Activated CD8-positive, alpha-beta T cell treated with anti-CD3 and anti-CD28 coated beads for 36 hours (primary cell): ENCODE measurements at regions not wholly inside any gene's neighbourhood (a gene's known extent, or its start where the extent isn't known, plus 50 kb on each side); places are given as distances from the start of the nearest gene placed in this dataset.

Experiments used
- ATAC-seq: fragments of 200-7000 bp; cut with Tn5 transposase; one replicate; pipeline ENCODE4 v1.10.0; 2021; ENCODE audit warnings: mild to moderate bottlenecking, moderate library complexity
- CTCF ChIA-PET: fragments of 350-600 bp; sonication (Branson Sonifier 250); formaldehyde crosslinking; loops from one replicate; lab custom pipeline; 2021; ENCODE audit warnings: antibody characterized with exemption; lab: Charles Lee
- POLR2A ChIA-PET: fragments of 350-600 bp; sonication (Branson Sonifier 250); formaldehyde crosslinking; loops from one replicate; lab custom pipeline; 2021; ENCODE audit warnings: antibody characterized with exemption; lab: Charles Lee
- DNase-seq: peaks from one replicate; pipeline ENCODE4 v3.0.0-alpha.2; 2020
- H3K27ac Mint-ChIP-seq: one replicate; pipeline ENCODE4 v1.8.0; 2021; ENCODE audit warnings: mild to moderate bottlenecking, mixed read lengths
- H3K27me3 Mint-ChIP-seq: one replicate; pipeline ENCODE4 v1.8.0; 2021; ENCODE audit warnings: mixed read lengths
- H3K36me3 Mint-ChIP-seq: one replicate; pipeline ENCODE4 v1.8.0; 2021; ENCODE audit warnings: low read depth, mixed read lengths
- H3K4me1 Mint-ChIP-seq: one replicate; pipeline ENCODE4 v1.8.0; 2021; ENCODE audit warnings: low read depth, mixed read lengths
- H3K4me3 Mint-ChIP-seq: one replicate; pipeline ENCODE4 v1.8.0; 2021; ENCODE audit warnings: mild to moderate bottlenecking, moderate library complexity, mixed read lengths
- H3K9me3 Mint-ChIP-seq: one replicate; pipeline ENCODE4 v1.8.0; 2021; ENCODE audit warnings: mixed read lengths
- intact Hi-C: fragments of 100-400 bp; cut with micrococcal nuclease; formaldehyde crosslinking; loops from one replicate; pipeline ENCODE4 v1.10.0; 2022
- TF ChIP-seq, protein P1 (sequence below): fragments of 200-600 bp; IDR thresholded peaks from one replicate; pipeline ENCODE4 v1.8.0; 2022; ENCODE audit warnings: antibody characterized with exemption, mild to moderate bottlenecking

DNA sequence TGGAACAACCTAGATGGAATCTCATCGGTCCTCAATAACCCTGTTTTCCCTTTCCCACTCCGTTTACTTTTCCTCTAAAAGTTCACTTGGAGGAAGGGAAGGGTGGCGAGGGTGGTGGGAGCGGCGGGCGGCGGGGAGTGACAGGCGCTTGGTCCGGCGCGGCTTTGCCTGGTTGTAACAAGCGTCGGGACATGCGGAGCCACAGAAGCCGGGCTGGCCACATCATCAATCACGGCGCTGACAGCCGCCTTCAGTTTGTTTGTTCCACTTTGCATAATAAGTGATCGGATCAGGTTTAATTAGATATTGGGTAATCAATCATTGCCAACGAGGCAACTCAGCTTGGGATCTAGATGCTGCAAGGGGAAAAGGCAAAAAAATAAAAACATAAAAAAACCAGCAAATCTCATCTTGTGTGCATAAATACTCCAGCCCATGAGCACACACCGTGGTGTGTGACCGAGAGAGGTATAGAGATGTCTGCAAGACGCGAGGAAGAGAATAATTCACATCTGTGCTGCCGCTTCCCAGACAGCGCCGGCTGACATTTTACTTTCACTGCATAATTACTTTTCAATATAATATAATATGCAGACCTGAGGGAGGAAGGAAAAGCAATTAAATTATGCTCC lies 396.2 kb upstream of the IRX4 start:
- Mint-ChIP-seq H3K4me1 (no peaks in the 10 kb centered on the region), H3K4me3 (no peak overlapping the region), H3K27me3 (no peaks in the 10 kb centered on the region), H3K9me3 (no peaks in the 10 kb centered on the region), H3K36me3 (no peaks in the 10 kb centered on the region), H3K27ac (no peak overlapping the region)
- intact Hi-C loops: no loop called here
- CTCF ChIA-PET: no interaction called here
- no peak for DNase-seq
- TF ChIP-seq, protein P1, sequence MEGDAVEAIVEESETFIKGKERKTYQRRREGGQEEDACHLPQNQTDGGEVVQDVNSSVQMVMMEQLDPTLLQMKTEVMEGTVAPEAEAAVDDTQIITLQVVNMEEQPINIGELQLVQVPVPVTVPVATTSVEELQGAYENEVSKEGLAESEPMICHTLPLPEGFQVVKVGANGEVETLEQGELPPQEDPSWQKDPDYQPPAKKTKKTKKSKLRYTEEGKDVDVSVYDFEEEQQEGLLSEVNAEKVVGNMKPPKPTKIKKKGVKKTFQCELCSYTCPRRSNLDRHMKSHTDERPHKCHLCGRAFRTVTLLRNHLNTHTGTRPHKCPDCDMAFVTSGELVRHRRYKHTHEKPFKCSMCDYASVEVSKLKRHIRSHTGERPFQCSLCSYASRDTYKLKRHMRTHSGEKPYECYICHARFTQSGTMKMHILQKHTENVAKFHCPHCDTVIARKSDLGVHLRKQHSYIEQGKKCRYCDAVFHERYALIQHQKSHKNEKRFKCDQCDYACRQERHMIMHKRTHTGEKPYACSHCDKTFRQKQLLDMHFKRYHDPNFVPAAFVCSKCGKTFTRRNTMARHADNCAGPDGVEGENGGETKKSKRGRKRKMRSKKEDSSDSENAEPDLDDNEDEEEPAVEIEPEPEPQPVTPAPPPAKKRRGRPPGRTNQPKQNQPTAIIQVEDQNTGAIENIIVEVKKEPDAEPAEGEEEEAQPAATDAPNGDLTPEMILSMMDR: no peak
- ATAC-seq: no peak
- POLR2A ChIA-PET: no interaction called here

DNA sequence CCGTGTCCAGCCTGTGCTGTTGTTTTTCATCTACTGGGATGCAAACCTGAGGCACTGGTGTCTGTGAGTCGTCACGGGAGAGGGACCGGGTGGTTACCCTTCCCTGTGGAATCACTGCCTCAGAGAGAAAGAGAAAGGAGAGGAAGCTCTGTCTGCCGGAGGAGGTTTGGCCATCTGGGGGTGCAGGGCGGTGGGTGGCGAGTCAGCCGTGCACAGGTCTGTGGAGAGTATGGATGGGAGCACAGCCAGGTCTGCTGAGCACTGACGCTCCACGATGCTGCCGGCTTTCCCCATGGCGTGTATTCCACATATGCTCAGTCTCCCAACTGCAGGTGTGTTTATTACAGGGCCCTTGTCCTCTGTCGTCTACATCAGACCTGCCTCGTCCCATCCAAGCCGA lies 395.2 kb upstream of the IRX4 start:
- POLR2A ChIA-PET: no interaction called here
- no peaks in the 10 kb centered on the region for H3K36me3 Mint-ChIP-seq
- H3K27me3 Mint-ChIP-seq: no peaks in the 10 kb centered on the region
- H3K4me3 Mint-ChIP-seq: no peak overlapping the region
- intact Hi-C loops: no loop called here
- no peaks in the 10 kb centered on the region for H3K4me1 Mint-ChIP-seq
- TF ChIP-seq, protein P1: no peak
- DNase-seq (no peak), ATAC-seq (no peak)
- CTCF ChIA-PET: no interaction called here
- no peaks in the 10 kb centered on the region for H3K9me3 Mint-ChIP-seq
- no peak overlapping the region for H3K27ac Mint-ChIP-seq

DNA sequence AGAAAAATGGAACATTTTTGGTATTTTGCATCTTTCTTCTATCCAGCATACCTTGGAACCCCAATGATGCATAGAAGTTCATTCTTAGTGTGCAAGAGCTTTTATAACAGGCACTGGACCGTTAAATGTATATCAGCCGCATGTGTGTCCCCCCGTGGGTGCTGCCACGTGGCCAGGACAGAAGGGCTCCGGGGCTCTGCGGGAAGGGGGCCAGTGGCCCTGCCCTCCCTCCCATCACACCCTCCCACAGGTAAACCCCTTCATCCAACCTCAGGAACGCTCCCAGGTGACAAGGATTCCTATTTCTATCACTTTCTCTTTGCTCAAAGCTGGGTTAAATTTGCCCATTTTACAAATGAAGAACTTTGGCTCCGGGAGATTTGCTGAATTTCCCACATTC lies 393.4 kb upstream of the IRX4 start:
- Mint-ChIP-seq H3K4me3 (no peak overlapping the region), H3K27me3 (no peaks in the 10 kb centered on the region), H3K27ac (no peak overlapping the region), H3K36me3 (no peaks in the 10 kb centered on the region), H3K4me1 (no peaks in the 10 kb centered on the region), H3K9me3 (no peaks in the 10 kb centered on the region)
- POLR2A ChIA-PET: no interaction called here
- CTCF ChIA-PET: no interaction called here
- DNase-seq (no peak), ATAC-seq (no peak)
- intact Hi-C loops: no loop called here
- TF ChIP-seq, protein P1: no peak

DNA sequence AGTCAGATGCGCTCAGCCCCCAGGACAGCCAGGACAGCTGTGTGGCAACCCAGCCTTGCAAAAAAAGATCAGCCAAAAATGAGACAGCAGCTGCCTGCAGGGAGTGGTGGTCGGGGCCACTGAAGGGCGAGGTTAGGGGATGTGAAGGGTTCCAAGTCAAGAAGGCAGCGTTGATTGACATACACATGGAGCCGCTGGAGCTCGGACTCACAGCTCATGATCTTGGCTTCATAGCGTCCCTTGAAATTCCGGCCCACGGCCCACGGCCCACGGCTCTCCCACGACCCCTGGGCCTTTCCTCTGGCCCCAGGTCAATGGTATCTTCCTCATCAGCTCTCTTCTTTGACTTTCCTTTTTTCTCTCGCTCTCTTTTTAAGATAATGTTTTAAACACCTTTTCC lies 390.0 kb upstream of the IRX4 start:
- Mint-ChIP-seq H3K27me3 (peaks cover 7% of the 10 kb centered on the region), H3K36me3 (no peaks in the 10 kb centered on the region), H3K4me1 (no peaks in the 10 kb centered on the region), H3K9me3 (peaks cover 1% of the 10 kb centered on the region), H3K4me3 (no peak overlapping the region), H3K27ac (no peak overlapping the region)
- TF ChIP-seq, protein P1: no peak
- no peak for DNase-seq
- POLR2A ChIA-PET: no interaction called here
- intact Hi-C loops: no loop called here
- CTCF ChIA-PET: no interaction called here
- no peak for ATAC-seq

DNA sequence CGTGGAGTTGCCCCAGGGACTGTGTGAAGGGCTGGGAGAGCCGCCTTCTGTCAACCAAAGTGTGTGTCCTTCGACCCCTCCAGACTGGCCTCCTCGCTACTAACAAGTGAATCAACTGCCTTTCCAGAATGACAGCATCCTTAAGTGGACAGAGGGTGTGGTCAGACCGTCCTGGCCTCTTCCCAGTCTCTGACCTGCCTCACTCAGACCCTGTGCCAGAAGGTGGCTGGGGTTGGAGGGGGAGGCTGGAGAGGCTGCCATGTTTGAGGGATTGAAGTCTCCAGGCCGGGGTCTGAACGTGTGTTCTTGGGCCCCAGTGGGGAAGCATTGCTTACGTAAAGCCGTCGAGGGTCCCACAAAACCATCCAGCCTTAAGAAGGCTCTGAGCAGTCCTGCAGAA lies 389.3 kb upstream of the IRX4 start:
- H3K4me1 Mint-ChIP-seq: no peaks in the 10 kb centered on the region
- no peak for DNase-seq
- no peak for ATAC-seq
- H3K9me3 Mint-ChIP-seq: peaks cover 1% of the 10 kb centered on the region
- no peak overlapping the region for H3K27ac Mint-ChIP-seq
- no peaks in the 10 kb centered on the region for H3K36me3 Mint-ChIP-seq
- CTCF ChIA-PET: no interaction called here
- peaks cover 7% of the 10 kb centered on the region for H3K27me3 Mint-ChIP-seq
- TF ChIP-seq, protein P1: no peak
- POLR2A ChIA-PET: no interaction called here
- H3K4me3 Mint-ChIP-seq: no peak overlapping the region
- intact Hi-C loops: no loop called here
